DMS153 (cell line): ENCODE measurements at regions not wholly inside any gene's neighbourhood (a gene's known extent, or its start where the extent isn't known, plus 50 kb on each side); places are given as distances from the start of the nearest gene placed in this dataset.

Experiments used
- DNase-seq: peaks from one replicate; lab custom pipeline; 2025; lab: John Stamatoyannopoulos, UW

- DNase-seq, result no peak
Observed at GRCh38 chr6:113344969-113345368, 512.2 kb upstream of the MARCKS start.

GRCh38 chr6:113347436-113347835, 509.7 kb upstream of the MARCKS start:
- no peak for DNase-seq

- no peak for DNase-seq
Observed at GRCh38 chr6:113350461-113350860, 506.7 kb upstream of the MARCKS start.

GRCh38 chr6:113351173-113351834, 505.8 kb upstream of the MARCKS start:
- DNase-seq, result no peak

- no peak for DNase-seq
Observed at GRCh38 chr6:113352029-113352801, 504.9 kb upstream of the MARCKS start.

GRCh38 chr6:113352831-113353230, 504.3 kb upstream of the MARCKS start:
- no peak for DNase-seq

GRCh38 chr6:113353392-113353791, 503.8 kb upstream of the MARCKS start:
- no peak for DNase-seq

- DNase-seq, result no peak
Observed at GRCh38 chr6:113354204-113354895, 502.8 kb upstream of the MARCKS start.

- DNase-seq, result no peak
Observed at GRCh38 chr6:113356139-113356538, 501.0 kb upstream of the MARCKS start.

- no peak for DNase-seq
Observed at GRCh38 chr6:113357041-113357440, 500.1 kb upstream of the MARCKS start.

- no peak for DNase-seq
Observed at GRCh38 chr6:113358063-113358583, 499.0 kb upstream of the MARCKS start.

GRCh38 chr6:113359155-113360140, 497.7 kb upstream of the MARCKS start:
- DNase-seq, result peak; percentile 80

GRCh38 chr6:113361014-113361645, 496.0 kb upstream of the MARCKS start:
- peak; percentile 53 for DNase-seq

GRCh38 chr6:113362301-113363047, 494.7 kb upstream of the MARCKS start:
- DNase-seq, result no peak

GRCh38 chr6:113363048-113363798, 493.9 kb upstream of the MARCKS start:
- DNase-seq, result no peak

GRCh38 chr6:113363866-113364265, 493.3 kb upstream of the MARCKS start:
- DNase-seq, result no peak

GRCh38 chr6:113364766-113365165, 492.4 kb upstream of the MARCKS start:
- no peak for DNase-seq

- DNase-seq, result peak; percentile 24
Observed at GRCh38 chr6:113365191-113365590, 492.0 kb upstream of the MARCKS start.

GRCh38 chr6:113366505-113366904, 490.6 kb upstream of the MARCKS start:
- DNase-seq, result no peak
